GM18508 (cell line): ENCODE measurements at regions not wholly inside any gene's neighbourhood (a gene's known extent, or its start where the extent isn't known, plus 50 kb on each side); places are given as distances from the start of the nearest gene placed in this dataset.
"Not testable (repeated sequence)": the region's sequence is repeated elsewhere in the genome, so short reads cannot be mapped to it uniquely, and the experiment has no call there.

Experiments used
- ATAC-seq: cut with Tn5 transposase; IDR thresholded peaks from one replicate; pipeline ENCODE4 v1.9.1; 2021; ENCODE audit warnings: moderate number of reproducible peaks; ENCODE audit not compliant: insufficient read depth, unreplicated experiment

DNA sequence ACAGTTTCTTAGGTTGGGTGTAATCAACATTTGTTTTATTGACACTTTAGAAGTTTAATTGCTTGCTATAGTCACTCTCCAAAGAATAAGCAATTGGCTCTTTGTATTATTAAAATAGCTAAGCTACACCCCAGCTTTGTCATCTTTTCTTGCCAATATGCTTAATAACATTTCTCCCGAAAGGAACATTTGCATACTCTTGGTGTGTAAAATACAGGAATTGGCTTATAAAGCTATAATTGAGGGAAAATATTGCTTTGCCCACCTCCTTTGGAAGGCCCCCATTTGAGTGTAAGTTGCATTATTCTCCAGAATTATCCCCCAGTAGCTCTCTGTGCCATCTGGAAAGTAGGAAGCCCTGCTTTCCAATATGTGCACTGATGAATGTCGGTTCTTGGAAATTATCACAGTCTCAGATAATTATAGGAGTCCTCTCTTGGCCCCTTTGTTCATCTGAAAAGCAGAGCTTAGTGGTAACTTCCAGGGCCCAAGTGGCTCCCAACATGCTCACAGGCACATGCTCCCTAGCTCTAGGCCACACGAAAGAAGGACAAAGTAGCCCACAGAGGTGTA, 92.4 kb upstream of the B3GAT2 start:
- no peak for ATAC-seq

DNA sequence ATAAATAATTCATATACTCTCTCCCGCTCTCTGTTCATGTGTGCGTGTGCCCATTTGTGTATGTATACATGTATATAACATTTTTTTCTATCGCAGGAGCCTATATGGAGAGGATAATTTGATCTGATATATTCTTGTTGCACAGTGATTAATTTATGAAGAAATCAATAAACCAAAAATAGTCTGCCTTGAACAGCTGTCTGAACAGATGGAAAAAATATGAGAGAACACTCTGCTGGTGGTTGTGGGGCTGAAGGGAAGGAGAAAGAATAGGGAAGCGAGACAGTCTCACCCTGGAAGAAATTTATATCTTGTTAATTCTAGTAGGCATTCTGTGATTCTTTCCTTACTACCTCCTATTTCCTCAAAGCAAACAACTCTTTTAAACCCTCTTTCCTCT, 96.6 kb upstream of the B3GAT2 start:
- ATAC-seq, result no peak

DNA sequence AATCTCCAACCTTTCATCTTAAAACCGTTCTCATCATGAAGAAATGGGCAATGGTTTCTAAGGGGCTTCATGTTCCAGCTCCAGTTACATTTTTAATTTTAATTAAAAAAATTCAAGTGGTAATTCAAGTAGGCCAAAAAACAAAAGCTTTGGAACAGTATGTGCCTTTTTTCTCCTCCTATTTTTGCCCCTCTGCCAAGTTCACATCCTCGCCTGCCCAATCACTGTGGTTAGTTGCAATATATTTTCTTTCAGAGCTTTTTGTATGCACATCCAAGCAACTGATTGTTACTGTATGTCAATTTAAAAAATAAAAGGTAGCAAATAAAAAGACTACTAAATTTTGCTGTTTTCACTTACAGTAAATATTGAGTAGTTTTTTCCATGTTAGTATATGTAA, 99.8 kb upstream of the B3GAT2 start:
- no peak for ATAC-seq

DNA sequence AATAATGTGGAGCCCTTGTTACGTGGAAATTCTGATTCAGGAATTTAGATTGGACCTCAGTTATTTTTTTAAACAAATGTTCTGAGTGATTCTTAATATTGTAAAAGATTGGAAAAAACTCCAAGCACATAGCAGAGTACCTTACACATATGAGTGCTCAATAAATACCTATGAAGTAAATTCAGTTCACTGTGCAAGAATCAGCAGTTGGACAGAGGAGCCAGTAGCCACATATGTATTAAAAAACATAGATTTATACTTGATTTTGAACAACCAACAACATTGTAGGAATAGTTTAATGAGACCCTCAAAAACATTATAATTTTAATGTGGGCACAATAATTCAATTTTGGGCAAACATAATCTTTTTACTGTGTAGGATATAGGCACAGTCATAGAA, 109.3 kb upstream of the B3GAT2 start:
- no peak for ATAC-seq

DNA sequence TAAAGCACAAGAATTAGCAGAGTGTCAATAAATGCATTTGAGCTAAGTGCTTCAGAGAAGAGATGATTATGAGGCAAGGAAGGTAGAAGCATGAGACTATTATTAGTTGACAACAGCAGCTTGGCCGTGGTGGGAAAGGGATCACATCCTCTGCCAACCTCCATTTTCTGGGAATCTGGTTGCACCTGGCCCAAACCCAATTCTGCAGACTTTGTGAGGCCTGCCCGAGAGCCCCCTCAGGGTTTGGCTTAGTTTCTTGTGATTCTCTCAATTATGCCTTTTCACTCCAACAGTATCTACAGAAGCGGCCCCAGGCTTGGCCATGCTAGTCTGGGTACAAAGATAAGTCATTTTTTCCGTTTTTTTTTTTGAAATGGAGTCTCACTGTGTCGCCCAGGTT, 111.0 kb upstream of the B3GAT2 start:
- ATAC-seq, result no peak

DNA sequence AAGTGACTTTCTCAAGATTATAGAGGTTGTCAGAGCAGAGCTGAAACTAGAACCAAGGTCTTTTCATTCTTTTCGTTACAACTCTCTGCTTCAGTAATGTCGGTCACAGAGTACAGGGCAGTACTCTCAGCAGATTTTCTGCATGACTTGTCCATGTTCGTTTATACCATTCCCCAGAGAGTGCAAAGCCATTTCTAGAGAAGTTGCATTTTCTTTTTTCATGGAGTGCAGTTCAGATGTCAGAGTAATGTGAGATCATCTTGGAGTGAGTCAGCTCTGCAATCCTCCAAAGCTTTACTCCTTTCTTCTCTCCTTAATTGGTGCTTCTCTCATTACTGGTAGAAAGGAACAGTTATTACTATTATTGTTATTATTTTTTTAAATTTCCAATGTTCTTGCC, 115.6 kb upstream of the B3GAT2 start:
- ATAC-seq, result no peak

DNA sequence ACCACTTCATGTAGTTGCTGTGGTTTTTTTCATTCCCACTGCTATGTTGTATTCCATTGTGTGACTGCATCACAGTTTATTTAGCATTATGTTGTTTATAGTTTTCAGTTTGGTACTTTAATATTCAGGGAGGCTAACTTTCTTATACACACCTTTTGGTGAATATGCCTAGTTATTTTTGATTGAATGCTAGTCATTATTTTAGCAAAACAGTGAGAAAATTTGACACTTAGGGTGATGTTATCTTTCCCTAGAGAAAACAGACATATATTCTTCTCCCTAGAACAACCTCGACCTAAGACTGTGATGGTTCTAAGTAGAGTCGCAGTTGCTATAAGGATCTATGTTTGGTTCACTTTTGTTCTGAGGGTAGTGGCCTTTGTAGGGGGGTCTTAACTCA, 120.8 kb upstream of the B3GAT2 start:
- no peak for ATAC-seq

DNA sequence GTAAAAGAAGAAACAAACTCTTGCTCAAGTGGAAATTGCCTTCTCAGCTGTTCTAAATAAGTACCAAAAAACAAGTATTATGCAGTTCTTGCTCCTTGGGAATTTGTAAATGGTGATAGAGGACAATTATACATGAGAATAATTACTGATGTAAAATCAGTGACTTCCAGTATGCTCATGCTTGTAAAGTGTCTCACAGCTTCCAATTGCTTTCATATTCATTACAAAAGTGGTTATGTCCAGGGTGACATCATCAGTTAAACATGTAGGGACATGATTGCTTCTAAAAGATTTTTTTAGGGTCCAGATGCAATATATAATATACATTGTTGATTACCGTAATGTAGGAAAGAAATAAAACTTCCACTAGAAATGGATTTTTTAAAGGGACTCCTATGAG, 122.8 kb upstream of the B3GAT2 start:
- no peak for ATAC-seq

DNA sequence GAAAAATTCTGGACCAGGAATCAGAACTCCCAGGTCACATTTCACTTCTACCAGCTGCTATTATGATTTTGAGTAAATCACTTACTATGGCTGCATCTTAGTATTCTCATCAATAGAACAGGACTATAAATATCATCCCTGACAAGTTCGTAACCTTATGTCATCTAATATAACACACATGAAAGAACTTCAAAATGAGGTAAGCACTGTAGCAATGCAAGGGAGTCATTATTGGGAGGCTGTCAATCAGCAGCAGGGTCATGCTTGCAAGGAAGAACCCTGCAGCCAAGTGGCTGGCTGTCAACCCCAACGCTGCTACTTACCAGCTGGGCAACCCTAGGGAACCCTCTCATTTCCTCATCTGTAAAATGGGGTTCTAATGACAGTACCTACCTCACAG, 123.3 kb upstream of the B3GAT2 start:
- ATAC-seq, result no peak

DNA sequence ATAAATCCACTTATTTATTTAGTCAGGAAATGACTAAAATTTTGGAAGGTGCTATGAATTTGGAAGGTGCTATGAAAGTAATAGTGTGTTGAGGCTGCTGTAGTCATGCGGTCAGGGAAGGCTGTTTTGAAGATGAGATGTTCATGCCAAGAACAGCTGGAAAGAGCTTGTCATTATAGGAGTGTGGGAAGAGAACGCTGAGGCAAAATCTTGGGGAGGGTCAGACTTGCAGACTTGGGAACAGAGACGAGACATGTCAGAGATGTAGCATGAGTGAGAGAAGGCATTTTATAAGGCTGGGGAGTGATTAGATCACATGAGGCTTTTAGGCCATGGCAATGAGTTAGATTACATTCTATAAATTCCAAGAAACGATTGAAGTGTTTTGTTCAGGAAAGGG, 124.0 kb upstream of the B3GAT2 start:
- no peak for ATAC-seq

DNA sequence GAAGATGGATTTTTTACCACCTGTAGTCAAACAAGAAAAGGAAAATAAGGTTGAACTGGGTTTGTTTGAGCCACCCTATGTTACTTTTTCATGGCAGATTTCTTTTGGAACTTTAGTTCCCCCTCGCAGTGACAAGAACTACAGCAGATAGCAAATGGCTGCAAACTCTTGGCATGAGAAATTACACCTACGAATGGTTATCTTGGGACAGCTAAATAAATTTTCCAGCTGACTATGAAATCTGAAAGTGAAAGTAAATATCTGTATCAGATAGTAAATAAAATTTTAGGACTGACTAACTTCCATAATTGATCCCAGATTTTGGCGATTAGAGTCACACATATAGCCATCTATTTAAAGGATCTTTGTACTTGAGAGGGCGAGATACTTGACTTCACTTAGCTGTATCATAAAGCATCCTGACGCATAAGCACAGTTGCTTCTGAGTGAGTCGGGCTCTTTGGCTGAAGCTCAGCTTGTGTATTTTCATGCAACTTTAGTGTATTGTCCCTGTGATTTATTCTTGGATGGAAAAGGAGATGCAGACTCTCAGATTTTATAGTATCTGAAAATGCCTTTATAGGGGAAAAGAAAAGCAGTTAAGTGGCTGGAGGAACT, 125.3 kb upstream of the B3GAT2 start:
- no peak for ATAC-seq

DNA sequence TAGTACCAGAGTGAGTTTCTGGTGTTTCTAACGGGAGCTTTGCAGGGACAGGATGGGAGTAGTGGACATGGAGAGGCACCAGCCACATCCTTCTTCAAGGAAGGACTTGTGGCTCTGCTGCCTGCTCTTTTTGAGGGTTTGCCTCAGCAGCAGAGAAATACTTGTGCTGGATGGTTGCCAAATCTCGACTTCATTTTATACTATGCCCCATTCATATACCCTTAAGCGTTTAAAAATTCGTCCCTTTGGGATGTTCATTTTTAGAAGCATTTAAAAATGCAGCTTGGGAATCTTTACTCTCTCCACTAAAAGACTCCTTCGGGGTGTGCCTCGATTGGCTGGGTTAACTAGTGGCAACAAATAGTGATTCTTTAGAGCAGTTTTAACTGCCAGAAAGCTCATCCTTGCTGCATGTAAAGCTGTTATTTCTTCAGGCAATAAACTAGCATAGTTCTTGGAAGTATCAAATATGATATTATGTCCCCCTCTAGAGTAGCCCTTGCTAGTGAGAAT, 126.5 kb upstream of the B3GAT2 start:
- no peak for ATAC-seq

DNA sequence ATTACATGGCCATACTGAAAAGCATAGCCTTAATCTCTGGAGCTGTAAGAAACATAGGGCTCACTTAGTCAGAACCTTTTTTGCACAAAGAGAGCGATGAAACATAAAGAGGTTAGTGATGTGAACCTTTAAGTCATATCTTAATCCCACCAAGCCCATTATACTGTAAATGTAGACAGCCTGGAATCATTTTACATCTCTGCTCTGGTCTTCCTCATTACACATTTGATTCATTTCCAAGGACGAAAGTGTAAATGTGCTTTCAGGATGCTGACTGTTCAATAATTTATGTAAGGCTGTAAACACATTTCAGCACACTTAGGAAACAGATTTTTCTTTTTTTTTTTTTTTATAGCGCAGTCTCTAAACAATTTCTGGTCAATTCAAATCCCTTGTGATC, 131.3 kb upstream of the B3GAT2 start:
- ATAC-seq, result no peak

DNA sequence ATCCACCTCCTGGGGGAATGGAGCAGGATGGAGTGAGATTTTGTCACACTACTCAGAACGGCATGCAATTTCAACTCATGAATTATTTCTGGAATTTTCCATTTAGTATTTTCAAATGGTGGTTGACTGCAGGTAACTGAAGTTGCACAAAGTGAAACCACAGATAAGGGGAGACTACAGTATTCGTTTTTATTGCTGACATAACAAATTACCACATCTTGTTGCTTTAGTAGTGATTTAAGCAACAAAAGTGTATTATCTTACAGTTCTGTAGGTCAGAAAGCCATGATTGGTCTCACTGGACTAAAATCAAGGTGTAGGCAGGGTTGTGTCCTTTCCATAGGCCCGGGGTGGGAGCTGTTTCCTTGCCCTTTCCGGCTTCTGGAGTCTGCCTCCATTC, 133.4 kb upstream of the B3GAT2 start:
- ATAC-seq, result no peak

DNA sequence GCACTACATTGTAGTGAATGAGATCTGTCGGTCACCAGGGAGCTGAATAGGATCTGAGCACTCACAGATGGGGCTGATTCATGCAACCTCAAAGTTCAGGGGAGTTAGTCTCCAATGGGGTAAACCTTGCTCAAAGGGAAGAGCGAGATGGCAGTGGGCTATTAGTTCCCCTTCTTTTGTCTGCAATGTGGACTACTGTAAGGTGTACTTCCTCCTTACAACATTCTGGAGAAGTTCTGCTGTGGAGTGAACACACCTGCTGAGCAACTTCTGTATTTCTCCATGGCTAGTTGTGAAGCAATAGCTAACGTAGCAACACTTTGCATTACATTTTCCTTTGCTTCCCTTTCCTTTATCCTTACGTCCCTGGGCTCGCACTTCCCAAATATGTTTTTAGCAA, 134.3 kb upstream of the B3GAT2 start:
- no peak for ATAC-seq

DNA sequence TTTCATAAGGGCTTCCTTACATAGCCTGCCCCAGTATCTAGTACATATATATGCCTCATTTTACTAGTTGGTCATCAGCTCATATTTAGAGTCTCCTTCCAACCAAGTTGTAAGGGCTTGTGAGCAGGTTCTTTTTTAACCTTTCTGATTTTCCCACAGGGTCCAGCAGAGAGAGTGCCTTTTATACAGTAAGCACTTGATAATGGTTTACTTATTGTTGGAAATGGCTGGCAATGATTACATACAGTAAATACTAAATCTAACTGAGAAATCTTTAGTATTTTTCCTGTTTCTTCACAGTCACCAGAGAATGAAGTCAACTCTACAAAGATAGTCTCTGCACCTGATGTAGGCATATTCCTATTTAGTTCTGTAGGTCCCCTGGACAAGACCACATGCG, 135.1 kb upstream of the B3GAT2 start:
- no peak for ATAC-seq

DNA sequence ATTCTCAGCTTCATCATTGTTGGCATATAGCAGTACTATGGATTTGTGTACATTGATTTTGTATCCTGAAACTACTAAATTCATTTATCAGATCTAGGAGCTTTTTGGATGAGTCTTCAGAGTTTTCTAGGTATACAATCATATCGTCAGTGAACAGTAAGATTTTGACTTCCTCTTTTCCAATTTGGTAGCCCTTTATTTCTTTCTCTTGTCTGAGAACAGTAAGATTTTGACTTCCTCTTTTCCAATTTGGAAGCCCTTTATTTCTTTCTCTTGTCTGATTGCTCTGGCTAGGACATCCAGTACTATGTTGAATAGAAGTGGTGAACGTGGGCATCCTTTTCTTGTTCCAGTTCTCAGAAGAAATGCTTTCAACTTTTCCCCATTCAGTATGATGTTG, 140.4 kb upstream of the B3GAT2 start:
- ATAC-seq, result not testable (repeated sequence)

DNA sequence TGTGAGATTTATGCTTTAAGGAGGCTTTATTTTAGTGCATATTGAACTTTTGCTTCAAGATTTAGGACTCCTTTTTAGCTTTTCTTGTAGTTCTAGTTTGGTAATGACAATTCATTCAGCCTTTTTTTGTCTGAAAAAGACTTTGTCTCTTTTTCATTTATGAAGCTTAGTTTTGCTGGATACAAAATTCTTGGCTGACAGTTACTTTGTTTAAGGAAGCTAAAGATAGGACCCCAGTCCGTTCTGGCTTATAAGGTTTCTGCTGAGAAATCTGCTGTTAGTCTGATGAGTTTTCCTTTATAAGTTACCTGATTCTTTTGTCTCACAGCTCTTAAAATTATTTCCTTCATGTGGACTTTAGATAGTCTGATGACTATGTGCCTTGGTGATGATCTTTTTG, 142.8 kb upstream of the B3GAT2 start:
- no peak for ATAC-seq

DNA sequence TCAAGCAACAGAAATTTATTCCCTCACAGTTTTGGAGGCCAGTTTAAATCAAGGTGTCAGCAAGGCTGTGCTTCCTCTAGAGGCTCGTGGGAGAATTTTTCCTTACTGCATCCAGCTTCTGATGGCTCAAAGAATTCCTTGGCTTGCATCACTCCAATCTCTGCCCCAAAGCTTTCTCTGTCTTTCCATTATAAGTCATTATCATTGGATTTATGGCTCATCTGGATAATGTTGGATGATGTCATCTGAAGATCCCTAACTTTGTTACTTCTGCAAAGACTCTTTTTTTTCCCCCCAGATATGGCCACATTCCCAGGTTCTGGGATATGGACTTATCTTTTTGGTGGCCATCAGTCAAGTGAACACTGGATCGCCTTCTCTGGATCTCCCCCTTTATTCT, 146.3 kb upstream of the B3GAT2 start:
- ATAC-seq, result no peak

DNA sequence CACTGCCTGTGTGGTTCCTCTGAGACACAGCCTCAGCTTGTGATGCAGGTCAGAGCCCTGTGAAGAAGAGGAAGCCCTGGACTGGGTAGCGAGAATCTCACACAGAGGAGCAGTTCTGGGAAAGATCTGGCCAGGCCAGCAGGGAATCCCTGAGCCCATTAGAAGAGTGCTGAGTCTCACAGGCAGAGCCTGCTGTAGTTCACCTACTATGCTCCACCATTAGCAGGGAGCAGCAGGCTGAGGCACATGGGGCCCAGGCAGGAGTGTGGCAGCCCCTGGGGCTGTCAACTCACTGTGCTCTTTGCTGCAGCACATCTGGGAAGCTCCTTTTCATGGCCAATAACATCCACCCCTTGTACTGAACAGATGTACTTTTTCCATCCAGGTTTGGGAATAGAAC, 146.8 kb upstream of the B3GAT2 start:
- no peak for ATAC-seq

DNA sequence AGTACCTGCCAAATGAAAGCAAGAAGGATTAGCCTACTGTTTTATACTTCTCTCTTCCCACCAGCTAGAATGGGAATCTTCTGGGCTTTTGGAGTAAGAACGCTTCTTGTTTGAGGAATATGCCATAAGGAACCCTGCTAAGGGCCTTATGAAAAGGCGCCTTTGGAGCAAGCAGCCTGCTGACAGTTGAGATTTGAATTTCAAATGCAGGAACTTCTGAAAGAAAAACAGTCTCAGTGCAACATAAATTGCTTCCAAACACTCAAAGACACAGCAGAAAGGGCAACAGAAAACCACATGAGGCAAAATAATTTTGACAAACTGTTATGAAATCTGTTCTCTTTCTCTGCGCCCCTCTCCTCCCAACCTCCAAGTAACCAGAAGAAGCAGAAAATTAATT, 149.4 kb upstream of the B3GAT2 start:
- no peak for ATAC-seq

DNA sequence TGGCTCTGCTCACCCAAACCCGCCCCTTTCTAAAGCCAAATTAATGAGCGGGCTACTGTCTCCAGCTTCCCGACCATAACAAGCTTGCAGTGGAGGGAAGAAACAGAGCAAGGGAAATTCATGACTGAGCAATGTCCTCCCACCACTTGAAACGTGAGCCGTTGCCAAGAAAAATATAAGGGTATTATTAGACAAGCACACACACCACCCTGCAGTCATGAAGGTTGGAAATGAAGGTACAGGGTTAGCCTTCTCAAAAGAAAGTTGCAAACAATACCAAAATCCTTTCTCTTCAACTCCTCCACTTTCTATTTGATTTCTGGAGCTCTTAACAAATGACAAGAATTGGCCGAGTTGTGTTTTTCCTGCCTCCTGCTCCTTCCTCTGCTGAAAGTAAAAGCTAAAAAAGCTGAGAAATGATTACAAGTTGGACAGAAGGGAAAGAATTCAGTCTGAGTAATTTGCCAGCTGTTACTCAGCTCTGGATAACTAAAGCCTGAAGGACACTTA, 151.1 kb upstream of the B3GAT2 start:
- ATAC-seq, result no peak
